C4-2B (cell line): ENCODE measurements at regions not wholly inside any gene's neighbourhood (a gene's known extent, or its start where the extent isn't known, plus 50 kb on each side); places are given as distances from the start of the nearest gene placed in this dataset.
"Not testable (repeated sequence)": the region's sequence is repeated elsewhere in the genome, so short reads cannot be mapped to it uniquely, and the experiment has no call there.

Experiments
- H3K27ac ChIP-seq: fragments of 450-650 bp; 2 replicates; pipeline ENCODE4 v1.5.1; 2017
- ZFX ChIP-seq: fragments of 450-650 bp; IDR thresholded peaks from 2 replicates; pipeline ENCODE4 v1.6.1; 2017
- TF ChIP-seq, protein P1 (sequence below): fragments of 450-650 bp; conservative IDR thresholded peaks from 2 replicates; pipeline ENCODE4 v1.5.1; 2017; ENCODE audit warnings: mild to moderate bottlenecking

DNA sequence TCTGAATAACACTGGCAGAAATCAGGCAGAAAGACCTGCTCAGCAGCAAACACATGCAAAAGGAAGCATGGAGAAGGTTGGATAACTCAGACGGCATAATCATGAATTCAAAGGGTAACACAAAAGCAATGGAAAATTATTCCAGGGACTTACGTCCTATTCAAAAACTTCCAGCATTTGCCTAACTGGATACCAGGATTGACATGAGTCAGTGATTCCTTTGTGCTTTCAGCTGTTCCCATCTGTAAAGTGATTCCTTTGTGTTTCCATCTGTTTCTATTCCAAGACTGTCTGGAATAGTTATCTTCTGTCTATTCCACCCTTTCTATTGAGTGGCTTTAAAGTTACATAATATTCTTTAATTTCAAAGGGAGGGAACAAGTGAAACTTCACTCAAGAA, 1361.7 kb upstream of the CDH9 start:
- no peak overlapping the region for H3K27ac ChIP-seq
- TF ChIP-seq, protein P1, sequence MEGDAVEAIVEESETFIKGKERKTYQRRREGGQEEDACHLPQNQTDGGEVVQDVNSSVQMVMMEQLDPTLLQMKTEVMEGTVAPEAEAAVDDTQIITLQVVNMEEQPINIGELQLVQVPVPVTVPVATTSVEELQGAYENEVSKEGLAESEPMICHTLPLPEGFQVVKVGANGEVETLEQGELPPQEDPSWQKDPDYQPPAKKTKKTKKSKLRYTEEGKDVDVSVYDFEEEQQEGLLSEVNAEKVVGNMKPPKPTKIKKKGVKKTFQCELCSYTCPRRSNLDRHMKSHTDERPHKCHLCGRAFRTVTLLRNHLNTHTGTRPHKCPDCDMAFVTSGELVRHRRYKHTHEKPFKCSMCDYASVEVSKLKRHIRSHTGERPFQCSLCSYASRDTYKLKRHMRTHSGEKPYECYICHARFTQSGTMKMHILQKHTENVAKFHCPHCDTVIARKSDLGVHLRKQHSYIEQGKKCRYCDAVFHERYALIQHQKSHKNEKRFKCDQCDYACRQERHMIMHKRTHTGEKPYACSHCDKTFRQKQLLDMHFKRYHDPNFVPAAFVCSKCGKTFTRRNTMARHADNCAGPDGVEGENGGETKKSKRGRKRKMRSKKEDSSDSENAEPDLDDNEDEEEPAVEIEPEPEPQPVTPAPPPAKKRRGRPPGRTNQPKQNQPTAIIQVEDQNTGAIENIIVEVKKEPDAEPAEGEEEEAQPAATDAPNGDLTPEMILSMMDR: no peak
- no peak for TF ChIP-seq ZFX

DNA sequence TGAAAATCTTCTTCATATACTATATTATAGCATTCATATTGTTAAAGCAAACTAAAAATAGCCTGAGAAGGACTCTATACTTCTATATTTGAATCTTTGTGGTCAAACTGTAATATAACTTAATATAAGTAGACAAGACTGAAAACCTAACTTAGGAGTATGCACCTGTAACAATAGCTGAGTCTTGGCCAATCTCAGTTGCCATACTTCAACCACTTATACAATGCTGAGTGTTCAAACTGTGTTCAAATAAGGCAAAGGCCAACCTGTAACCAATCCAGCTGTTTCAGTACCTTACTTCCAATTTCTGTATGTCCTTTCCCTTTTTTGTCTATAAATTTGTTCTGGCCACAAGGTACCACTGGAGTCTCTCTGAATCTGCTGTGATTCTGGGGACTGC, 1360.8 kb upstream of the CDH9 start:
- H3K27ac ChIP-seq: no peak overlapping the region
- TF ChIP-seq, protein P1: no peak
- TF ChIP-seq ZFX: no peak

DNA sequence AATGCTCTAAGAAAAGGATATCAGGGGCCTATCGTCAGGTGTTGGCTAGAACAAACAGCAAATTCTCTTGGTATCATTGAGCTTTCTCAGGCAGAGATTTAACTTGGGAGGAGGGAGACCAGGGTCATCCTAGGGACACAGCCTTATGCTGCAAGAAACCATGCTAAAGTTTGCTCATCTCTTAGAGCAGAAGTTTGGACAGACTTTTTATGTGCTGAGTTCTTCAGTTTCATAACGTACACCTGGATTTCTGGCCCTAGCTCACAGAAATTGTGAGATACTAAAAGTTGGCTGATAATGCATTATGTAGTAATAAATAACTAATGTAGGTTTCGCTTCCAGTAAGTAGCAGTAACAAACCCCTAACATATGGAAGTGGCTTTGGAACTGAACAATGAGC, 1359.8 kb upstream of the CDH9 start:
- H3K27ac ChIP-seq: no peak overlapping the region
- TF ChIP-seq, protein P1: no peak
- TF ChIP-seq ZFX: no peak

DNA sequence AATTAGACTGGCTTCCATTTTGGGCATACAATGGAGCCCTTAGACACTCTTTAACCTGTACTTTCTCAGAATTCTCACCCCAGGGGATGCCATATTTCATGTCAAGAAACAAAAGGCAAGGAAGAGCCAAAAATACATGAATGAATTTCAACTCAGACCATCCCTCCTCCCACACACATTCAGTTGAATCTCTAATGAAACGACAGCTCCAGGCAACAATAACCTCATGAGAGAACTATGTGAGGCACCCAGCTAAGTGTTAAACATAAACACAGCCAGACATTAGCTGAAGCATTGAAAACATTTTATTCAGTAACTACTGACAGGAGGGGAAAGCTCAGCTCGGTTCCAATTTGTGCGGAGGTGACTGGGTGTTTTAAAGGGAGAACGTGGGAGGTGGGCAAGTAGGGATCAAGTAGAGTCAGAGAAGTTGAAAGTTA, 1359.1 kb upstream of the CDH9 start:
- H3K27ac ChIP-seq: no peak overlapping the region
- TF ChIP-seq ZFX: no peak
- TF ChIP-seq, protein P1: no peak

DNA sequence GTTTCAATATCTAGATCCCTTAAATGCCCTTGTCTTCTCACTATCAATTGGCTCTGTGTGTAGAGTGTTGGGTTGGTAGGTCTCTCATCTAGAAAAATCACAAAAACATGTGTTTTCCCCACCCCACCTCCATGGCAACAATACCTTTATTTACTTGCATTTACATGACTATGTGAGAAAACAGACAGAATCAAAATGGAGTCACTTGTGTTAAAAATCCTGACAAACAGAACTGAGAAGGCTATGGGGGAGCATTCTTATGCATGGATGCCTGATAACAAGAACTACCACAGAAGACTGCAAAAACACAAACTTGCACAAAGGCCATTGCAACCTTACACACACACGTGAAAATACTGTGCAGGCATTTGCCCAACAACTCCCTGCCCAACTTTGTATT, 1352.9 kb upstream of the CDH9 start:
- no peak overlapping the region for H3K27ac ChIP-seq
- TF ChIP-seq ZFX: no peak

DNA sequence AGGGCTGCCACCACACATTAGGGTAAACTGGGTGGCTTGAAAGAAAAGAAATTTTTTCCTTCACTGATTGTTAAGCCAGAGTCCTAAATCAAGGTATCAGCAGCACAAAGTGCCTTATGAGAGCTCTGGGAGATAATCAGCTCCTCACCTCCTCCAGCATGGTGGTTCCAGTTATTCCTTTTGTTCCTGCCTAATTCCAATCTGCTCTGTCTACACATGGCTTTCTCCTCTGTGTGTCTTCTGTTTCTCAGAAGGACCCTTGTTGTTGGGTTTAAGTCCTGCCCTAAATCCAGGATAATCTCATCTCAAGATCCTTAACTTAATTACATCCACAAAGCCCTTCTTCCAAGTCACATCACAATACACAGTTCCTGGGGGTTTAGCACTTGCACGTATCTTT, 1352.0 kb upstream of the CDH9 start:
- TF ChIP-seq, protein P1: no peak
- TF ChIP-seq ZFX: no peak
- H3K27ac ChIP-seq: no peak overlapping the region

DNA sequence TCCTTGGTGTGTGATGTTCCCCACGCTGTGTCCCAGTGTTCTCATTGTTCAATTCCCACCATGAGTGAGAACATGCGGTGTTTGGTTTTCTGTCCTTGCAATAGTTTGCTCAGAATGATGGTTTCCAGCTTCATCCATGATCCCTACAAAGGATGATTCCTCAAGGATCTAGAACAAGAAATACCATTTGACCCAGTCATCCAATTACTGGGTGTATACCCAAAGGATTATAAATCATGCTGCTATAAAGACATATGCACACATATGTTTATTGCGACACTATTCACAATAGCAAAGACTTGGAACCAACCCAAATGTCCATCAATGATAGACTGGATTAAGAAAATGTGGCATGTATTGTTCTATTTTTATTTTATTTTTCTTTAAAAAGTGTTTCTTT, 1351.3 kb upstream of the CDH9 start:
- H3K27ac ChIP-seq: not testable (repeated sequence)

DNA sequence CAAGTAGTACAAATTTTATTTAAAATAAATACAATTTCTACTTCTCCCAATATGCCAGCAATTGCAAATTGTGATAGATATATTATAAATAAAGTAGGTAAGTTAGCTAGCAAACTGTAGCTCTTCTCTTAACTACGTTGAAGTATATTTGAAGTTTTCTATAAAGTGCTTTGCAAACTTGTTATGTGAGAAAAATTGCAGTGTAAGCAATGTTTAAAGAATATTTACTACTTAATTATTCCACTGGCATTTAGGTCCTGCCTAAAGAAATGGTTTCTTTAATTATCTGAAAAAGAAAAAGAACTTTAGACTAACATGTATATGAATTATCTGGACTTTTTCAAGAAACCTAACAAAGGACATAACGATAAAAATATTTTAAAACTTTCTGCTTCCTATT, 1350.0 kb upstream of the CDH9 start:
- no peak overlapping the region for H3K27ac ChIP-seq
- TF ChIP-seq, protein P1: no peak
- no peak for TF ChIP-seq ZFX

DNA sequence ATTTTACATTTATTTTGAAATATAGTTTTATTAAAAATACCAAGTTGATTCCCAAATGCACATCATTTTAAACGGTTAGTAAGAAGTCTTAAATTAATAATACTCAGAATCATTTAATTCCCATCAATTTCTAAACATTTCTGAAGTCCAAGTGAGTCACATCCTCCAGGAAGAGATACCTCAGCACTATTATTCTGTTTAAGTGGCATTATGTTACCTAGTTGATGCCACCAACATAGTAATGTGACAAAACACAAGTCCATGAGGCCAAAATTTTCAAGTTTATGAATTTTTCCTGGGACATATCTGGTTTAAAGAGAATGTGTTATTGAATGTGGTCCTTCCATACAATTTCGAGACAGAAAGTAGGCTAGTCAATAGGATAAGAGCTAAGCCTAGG, 1348.3 kb upstream of the CDH9 start:
- H3K27ac ChIP-seq: no peak overlapping the region
- TF ChIP-seq, protein P1: no peak
- TF ChIP-seq ZFX: no peak
